ENCODE measurements at regions not wholly inside any gene's neighbourhood (a gene's known extent, or its start where the extent isn't known, plus 50 kb on each side); places are given as distances from the start of the nearest gene placed in this dataset.

- TF ChIP-seq POLR2A (IDR thresholded peaks at IDR 0.05; ENCODE audit: low read depth, low read length), result no peak
- TF ChIP-seq CTCF (conservative IDR thresholded peaks at IDR 0.05; ENCODE audit: low read depth, low read length), result no peak
- no peak for TF ChIP-seq BHLHE40 (IDR thresholded peaks at IDR 0.05; ENCODE audit: low read depth, low read length)
These were observed 133.7 kb upstream of the HSD17B12 start for GRCh38 chr11:43546561-43547429.

Data from IMR-90 (cell line).